B cell (primary cell): ENCODE measurements at regions not wholly inside any gene's neighbourhood (a gene's known extent, or its start where the extent isn't known, plus 50 kb on each side); places are given as distances from the start of the nearest gene placed in this dataset.

Source experiments
- ATAC-seq: fragments of 200-7000 bp; cut with Tn5 transposase; one replicate; pipeline ENCODE4 v1.10.0; 2021; ENCODE audit warnings: low read depth, mild to moderate bottlenecking, moderate number of reproducible peaks, moderate library complexity
- CTCF ChIA-PET: fragments of 350-600 bp; sonication (Branson Sonifier 250); formaldehyde crosslinking; loops from one replicate; lab custom pipeline; 2021; ENCODE audit warnings: antibody characterized with exemption, inconsistent platforms; lab: Charles Lee
- POLR2A ChIA-PET: fragments of 350-600 bp; sonication (Branson Sonifier 250); formaldehyde crosslinking; loops from one replicate; lab custom pipeline; 2021; ENCODE audit warnings: antibody characterized with exemption; lab: Charles Lee
- DNase-seq: peaks from one replicate; pipeline ENCODE4 v3.0.0; 2013
- H2AFZ ChIP-seq: 2 replicates; pipeline ENCODE4 v1.6.1; 2012; ENCODE audit warnings: mild to moderate bottlenecking, low read depth, low read length; ENCODE audit not compliant: insufficient read depth, poor library complexity, severe bottlenecking
- H3K27ac ChIP-seq, 2 donors: 1 replicate in 1 of 2; 2 replicates in 1 of 2; pipeline ENCODE4 v1.5.1; 2012 to 2013; ENCODE audit warnings: low read length in 2 of 2, mild to moderate bottlenecking in 2 of 2, moderate library complexity in 1 of 2
- H3K27me3 ChIP-seq, 4 experiments: fragments of 200-600 bp in 1 of 4; sonication (generic) in 1 of 4; replicated peaks in 1 of 4; 1 replicate in 2 of 4; 2 replicates in 2 of 4; pipeline versions ENCODE4 v1.6.1 to v1.7.0; 2013 to 2016; ENCODE audit warnings: low read length in 3 of 4, mild to moderate bottlenecking in 2 of 4, mixed read lengths in 1 of 4, moderate library complexity in 1 of 4; ENCODE audit not compliant: insufficient read depth in 4 of 4, control insufficient read depth in 3 of 4; ENCODE audit errors: control extremely low read depth in 1 of 4
- H3K36me3 ChIP-seq, 2 experiments: replicated peaks in 1 of 2; 1 replicate in 1 of 2; 2 replicates in 1 of 2; pipeline versions ENCODE4 v1.6.1 to v1.7.1; 2013; ENCODE audit warnings: low read length in 1 of 2; ENCODE audit not compliant: insufficient read depth in 2 of 2, control insufficient read depth in 1 of 2; ENCODE audit errors: control extremely low read depth in 1 of 2, extremely low read depth in 1 of 2
- H3K4me1 ChIP-seq, 2 donors: fragments of 200-600 bp in 1 of 2; sonication (generic) in 1 of 2; 1 replicate in 1 of 2; 2 replicates in 1 of 2; pipeline versions ENCODE4 v1.5.1 to v1.6.1; 2013 to 2017; ENCODE audit warnings: low read length in 2 of 2; ENCODE audit not compliant: control insufficient read depth in 2 of 2, insufficient read depth in 2 of 2
- H3K4me2 ChIP-seq: replicated peaks from 2 replicates; pipeline ENCODE3; 2012; ENCODE audit warnings: mild to moderate bottlenecking, low read depth, low read length; ENCODE audit not compliant: poor library complexity, severe bottlenecking
- H3K4me3 ChIP-seq, 5 experiments: fragments of 200-600 bp in 1 of 5; sonication (generic) in 1 of 5; 1 replicate in 3 of 5; 2 replicates in 2 of 5; pipeline versions ENCODE4 v1.5.1 to v1.7.0; 2011 to 2016; ENCODE audit warnings: low read length in 4 of 5, mild to moderate bottlenecking in 4 of 5, low read depth in 2 of 5, control low read depth in 1 of 5, moderate library complexity in 1 of 5; ENCODE audit not compliant: insufficient read depth in 1 of 5; ENCODE audit errors: control extremely low read depth in 1 of 5, extremely low read depth in 1 of 5
- H3K79me2 ChIP-seq: fragments of 200-600 bp; sonication (generic); one replicate; pipeline ENCODE4 v1.6.0; 2016; ENCODE audit warnings: low read length; ENCODE audit not compliant: control insufficient read depth, insufficient read depth
- H3K9ac ChIP-seq: fragments of 200-600 bp; sonication (generic); 2 replicates; pipeline ENCODE4 v1.6.1; 2017; ENCODE audit warnings: mild to moderate bottlenecking, low read length, moderate library complexity
- H3K9me3 ChIP-seq, 3 donors: one replicate each; pipeline versions ENCODE4 v1.6.1 to v1.7.1; 2013; ENCODE audit warnings: low read length in 2 of 3; ENCODE audit not compliant: control insufficient read depth in 2 of 3, insufficient read depth in 1 of 3; ENCODE audit errors: control extremely low read depth in 1 of 3
- H4K20me1 ChIP-seq: 2 replicates; pipeline ENCODE4 v1.6.0; 2012; ENCODE audit warnings: mild to moderate bottlenecking, low read length; ENCODE audit not compliant: insufficient read depth, control insufficient read depth, poor library complexity, severe bottlenecking
- H3K27ac Mint-ChIP-seq: one replicate; pipeline ENCODE4 v1.8.0; 2021; ENCODE audit warnings: mixed read lengths
- H3K27me3 Mint-ChIP-seq: one replicate; pipeline ENCODE4 v1.8.0; 2021; ENCODE audit warnings: mixed read lengths
- H3K4me1 Mint-ChIP-seq: one replicate; pipeline ENCODE4 v1.8.0; 2021; ENCODE audit warnings: mixed read lengths
- H3K4me3 Mint-ChIP-seq: one replicate; pipeline ENCODE4 v1.8.0; 2021; ENCODE audit warnings: mixed read lengths
- H3K9me3 Mint-ChIP-seq: one replicate; pipeline ENCODE4 v1.8.0; 2022; ENCODE audit warnings: mixed read lengths; ENCODE audit not compliant: insufficient read depth
- EZH2 ChIP-seq: IDR thresholded peaks from 2 replicates; pipeline ENCODE4 v1.6.1; 2012; ENCODE audit warnings: borderline replicate concordance, low read depth, mild to moderate bottlenecking, moderate library complexity, low read length; ENCODE audit not compliant: insufficient read depth, poor library complexity, severe bottlenecking
- WGBS: methylation state at CpG from one replicate; pipeline ENCODE4 v1.1.5; 2013; ENCODE audit warnings: missing lambda C conversion rate; ENCODE audit not compliant: insufficient coverage; 5-methylcytosine and 5-hydroxymethylcytosine counted together
- intact Hi-C: fragments of 100-400 bp; cut with micrococcal nuclease; formaldehyde crosslinking; loops from one replicate; pipeline ENCODE4 v1.10.0; 2022
- TF ChIP-seq, protein P1 (sequence below): fragments of 200-600 bp; IDR thresholded peaks from one replicate; pipeline ENCODE4 v1.8.0; 2022; ENCODE audit warnings: antibody characterized with exemption, mild to moderate bottlenecking

DNA sequence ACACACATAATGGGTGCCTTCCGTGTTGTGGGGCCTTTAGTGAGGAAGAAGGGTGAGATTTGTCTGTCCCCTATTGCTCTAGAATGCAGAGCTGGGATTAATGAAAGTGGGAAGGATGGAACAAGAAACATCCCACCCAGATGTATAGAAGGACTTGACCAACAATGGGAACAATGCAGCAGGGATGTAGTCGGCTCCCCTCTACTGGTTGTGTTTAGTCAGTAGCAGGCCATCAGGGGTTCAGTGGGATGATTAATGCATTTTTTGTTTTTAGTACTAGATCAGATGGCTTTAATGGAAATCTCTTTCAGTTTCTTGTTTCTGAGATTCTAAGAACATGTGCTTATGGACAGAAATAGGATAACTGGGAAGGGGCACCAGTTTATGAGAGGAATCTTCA is 156.0 kb upstream of the ROPN1 start:
- Mint-ChIP-seq H3K27me3 (peaks cover 3% of the 10 kb centered on the region), H3K4me1 (no peaks in the 10 kb centered on the region), H3K4me3 (no peak overlapping the region), H3K9me3 (no peaks in the 10 kb centered on the region), H3K27ac (no peak overlapping the region)
- ChIA-PET POLR2A (no interaction called here), CTCF (no interaction called here)
- peaks cover 0 to 2% (median 0%) of the 10 kb centered on the region in 4 experiments for H3K27me3 ChIP-seq
- H4K20me1 ChIP-seq, result no peaks in the 10 kb centered on the region
- intact Hi-C loops, result no loop called here
- no peak overlapping the region for H3K9ac ChIP-seq
- DNase-seq, result no peak
- no peaks in the 10 kb centered on the region for H3K4me1 ChIP-seq
- no peak overlapping the region for H3K4me3 ChIP-seq
- no peak overlapping the region for H2AFZ ChIP-seq
- 90% methylated on average over 2 of the region's 2 CpGs for WGBS
- H3K4me2 ChIP-seq, result no peak overlapping the region
- no peak for TF ChIP-seq EZH2
- TF ChIP-seq, protein P1, sequence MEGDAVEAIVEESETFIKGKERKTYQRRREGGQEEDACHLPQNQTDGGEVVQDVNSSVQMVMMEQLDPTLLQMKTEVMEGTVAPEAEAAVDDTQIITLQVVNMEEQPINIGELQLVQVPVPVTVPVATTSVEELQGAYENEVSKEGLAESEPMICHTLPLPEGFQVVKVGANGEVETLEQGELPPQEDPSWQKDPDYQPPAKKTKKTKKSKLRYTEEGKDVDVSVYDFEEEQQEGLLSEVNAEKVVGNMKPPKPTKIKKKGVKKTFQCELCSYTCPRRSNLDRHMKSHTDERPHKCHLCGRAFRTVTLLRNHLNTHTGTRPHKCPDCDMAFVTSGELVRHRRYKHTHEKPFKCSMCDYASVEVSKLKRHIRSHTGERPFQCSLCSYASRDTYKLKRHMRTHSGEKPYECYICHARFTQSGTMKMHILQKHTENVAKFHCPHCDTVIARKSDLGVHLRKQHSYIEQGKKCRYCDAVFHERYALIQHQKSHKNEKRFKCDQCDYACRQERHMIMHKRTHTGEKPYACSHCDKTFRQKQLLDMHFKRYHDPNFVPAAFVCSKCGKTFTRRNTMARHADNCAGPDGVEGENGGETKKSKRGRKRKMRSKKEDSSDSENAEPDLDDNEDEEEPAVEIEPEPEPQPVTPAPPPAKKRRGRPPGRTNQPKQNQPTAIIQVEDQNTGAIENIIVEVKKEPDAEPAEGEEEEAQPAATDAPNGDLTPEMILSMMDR, result no peak
- no peaks in the 10 kb centered on the region for H3K36me3 ChIP-seq
- no peaks in the 10 kb centered on the region for H3K79me2 ChIP-seq
- no peak for ATAC-seq
- H3K27ac ChIP-seq, result no peak overlapping the region
- H3K9me3 ChIP-seq, result no peaks in the 10 kb centered on the region

DNA sequence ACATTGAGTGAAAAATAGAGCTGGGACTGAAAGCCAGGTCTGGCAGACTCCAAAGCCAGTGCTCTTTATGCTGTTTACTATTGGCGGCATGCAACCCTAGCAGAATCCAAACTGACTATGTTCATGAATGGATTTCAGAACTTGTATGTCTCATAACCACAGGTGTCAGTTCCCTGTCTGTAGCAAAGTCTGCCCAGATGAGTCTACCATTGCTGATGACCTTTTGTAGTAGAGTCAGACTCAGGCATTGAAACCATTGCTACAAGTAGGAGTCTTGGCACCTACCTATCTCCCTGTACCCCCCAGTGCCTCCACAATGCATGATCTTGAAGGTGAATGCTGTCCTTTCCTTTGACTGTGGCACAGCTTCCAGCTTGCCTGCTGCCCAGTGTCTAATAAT is 157.2 kb upstream of the ROPN1 start:
- no CpG with 5 or more reads among the region's 1 CpG for WGBS
- H3K4me2 ChIP-seq, result no peak overlapping the region
- ATAC-seq (no peak), DNase-seq (no peak)
- no peak overlapping the region for H3K4me3 ChIP-seq
- no peaks in the 10 kb centered on the region for H3K9me3 ChIP-seq
- no peaks in the 10 kb centered on the region for H3K4me1 ChIP-seq
- H3K27me3 ChIP-seq, result peaks cover 0 to 2% (median 0%) of the 10 kb centered on the region in 4 experiments
- no peak overlapping the region for H3K9ac ChIP-seq
- TF ChIP-seq EZH2, result no peak
- TF ChIP-seq, protein P1, result no peak
- CTCF ChIA-PET, result no interaction called here
- no peaks in the 10 kb centered on the region for H4K20me1 ChIP-seq
- Mint-ChIP-seq H3K4me1 (no peaks in the 10 kb centered on the region), H3K27ac (no peak overlapping the region), H3K9me3 (no peaks in the 10 kb centered on the region), H3K4me3 (no peak overlapping the region), H3K27me3 (peaks cover 3% of the 10 kb centered on the region)
- H3K27ac ChIP-seq, result no peak overlapping the region
- intact Hi-C loops, result no loop called here
- H2AFZ ChIP-seq, result no peak overlapping the region
- no peaks in the 10 kb centered on the region for H3K79me2 ChIP-seq
- POLR2A ChIA-PET, result no interaction called here
- no peaks in the 10 kb centered on the region for H3K36me3 ChIP-seq
